ENCODE measurements at regions not wholly inside any gene's neighbourhood (a gene's known extent, or its start where the extent isn't known, plus 50 kb on each side); places are given as distances from the start of the nearest gene placed in this dataset.

DNA sequence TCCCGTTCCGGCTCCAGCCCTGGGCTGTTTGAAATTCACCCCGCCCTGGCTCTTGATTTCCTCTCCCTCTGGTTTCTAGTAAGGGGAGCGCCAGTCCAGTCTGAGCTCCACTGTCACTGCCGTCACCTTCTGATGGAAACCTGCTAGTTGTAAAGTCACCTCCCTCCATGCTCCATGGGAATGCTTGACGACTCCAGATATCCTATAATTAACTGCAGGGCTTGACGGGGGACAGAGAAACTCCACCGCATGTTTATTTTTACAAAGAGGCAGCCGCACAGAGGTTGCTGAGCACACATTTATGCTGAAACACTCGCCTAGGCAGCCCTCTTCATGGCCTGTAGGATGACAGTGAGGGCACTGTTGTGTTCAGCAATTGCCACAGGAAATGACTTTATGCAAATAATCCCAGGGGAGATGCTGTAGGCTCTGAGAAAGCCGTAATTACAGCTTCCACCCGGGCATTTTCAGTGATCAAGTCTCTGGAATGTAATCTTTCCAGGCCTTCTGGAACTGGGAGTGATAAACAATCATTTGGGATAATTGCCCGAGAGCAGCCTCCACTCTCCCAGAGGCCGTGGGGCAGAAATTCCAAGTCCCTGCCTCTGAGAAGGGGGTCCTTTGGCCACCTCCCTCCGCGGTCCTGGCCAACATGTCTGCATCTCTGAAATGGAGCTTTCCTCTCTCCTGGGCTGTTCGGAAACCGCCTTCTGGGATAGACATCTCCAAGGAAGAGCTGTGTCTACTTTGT, 300.5 kb downstream of the KLF6 start:
- TF ChIP-seq, protein P1, sequence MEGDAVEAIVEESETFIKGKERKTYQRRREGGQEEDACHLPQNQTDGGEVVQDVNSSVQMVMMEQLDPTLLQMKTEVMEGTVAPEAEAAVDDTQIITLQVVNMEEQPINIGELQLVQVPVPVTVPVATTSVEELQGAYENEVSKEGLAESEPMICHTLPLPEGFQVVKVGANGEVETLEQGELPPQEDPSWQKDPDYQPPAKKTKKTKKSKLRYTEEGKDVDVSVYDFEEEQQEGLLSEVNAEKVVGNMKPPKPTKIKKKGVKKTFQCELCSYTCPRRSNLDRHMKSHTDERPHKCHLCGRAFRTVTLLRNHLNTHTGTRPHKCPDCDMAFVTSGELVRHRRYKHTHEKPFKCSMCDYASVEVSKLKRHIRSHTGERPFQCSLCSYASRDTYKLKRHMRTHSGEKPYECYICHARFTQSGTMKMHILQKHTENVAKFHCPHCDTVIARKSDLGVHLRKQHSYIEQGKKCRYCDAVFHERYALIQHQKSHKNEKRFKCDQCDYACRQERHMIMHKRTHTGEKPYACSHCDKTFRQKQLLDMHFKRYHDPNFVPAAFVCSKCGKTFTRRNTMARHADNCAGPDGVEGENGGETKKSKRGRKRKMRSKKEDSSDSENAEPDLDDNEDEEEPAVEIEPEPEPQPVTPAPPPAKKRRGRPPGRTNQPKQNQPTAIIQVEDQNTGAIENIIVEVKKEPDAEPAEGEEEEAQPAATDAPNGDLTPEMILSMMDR (IDR thresholded peaks at IDR 0.05; ENCODE audit: low read depth, low read length, poor library complexity, severe bottlenecking) = no peak
- no peak for TF ChIP-seq EZH2phosphoT487 (IDR thresholded peaks at IDR 0.05; ENCODE audit: borderline replicate concordance, low read length)
